ENCODE measurements at regions not wholly inside any gene's neighbourhood (a gene's known extent, or its start where the extent isn't known, plus 50 kb on each side); places are given as distances from the start of the nearest gene placed in this dataset.

DNA sequence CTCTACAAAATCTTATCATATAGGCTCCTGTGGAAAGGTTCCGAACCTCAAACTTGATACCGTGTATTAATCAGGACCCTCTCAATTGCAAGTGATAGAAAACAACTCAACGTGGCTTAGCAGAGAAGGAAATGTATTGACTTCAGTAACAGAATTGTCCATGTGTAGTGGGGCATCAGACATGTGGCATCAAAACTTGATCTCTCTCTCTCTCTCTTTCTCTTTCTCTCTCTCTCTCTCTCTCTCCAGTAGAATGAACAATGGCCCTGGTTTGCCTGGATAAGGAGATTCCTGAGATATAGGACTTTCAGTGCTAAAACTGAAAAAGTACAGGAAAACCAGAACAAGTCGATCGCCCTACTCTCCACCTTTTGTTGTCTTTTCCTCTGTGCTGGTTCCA lies 168.2 kb downstream of the DRD1 start:
- CTCF ChIA-PET (ENCODE audit: unreplicated experiment), result no interaction called here
- DNase-seq (ENCODE audit: low spot score), result no peak

DNA sequence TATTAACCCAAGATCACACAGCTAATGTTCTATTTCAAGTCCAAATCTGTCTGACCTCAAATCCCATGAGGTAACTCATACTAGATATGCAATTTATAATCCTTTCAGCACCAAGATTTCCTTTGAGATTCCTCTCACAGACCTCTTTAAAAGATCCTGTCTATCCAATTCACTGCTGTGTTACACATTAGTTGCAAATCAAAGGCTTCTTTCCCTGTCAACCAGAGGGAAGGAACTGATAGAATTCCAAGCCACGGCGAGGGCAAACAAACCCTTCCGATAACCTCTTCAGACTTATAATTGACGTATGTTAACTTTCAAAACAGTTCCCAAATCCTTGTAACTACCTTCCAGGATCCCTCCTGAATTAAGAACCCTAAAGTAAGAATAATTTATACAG lies 168.9 kb downstream of the DRD1 start:
- DNase-seq (ENCODE audit: low spot score), result no peak
- Histone ChIP-seq H3K79me2 (ENCODE audit: insufficient read depth, low read depth, low read length) (no peaks in the 10 kb centered on the region), H3K9me2 (ENCODE audit: insufficient read depth, low read length) (no peaks in the 10 kb centered on the region), H3K4me2 (ENCODE audit: low read length) (no peak overlapping the region), H3K36me3 (ENCODE audit: insufficient read depth, low read length) (no peaks in the 10 kb centered on the region), H2AFZ (ENCODE audit: low read length) (no peak overlapping the region), H3K4me1 (ENCODE audit: insufficient read depth, low read length, poor library complexity, severe bottlenecking) (no peaks in the 10 kb centered on the region), H3K9me3 (ENCODE audit: low read length) (no peaks in the 10 kb centered on the region), H3K27ac (ENCODE audit: low read depth, low read length, poor library complexity, severe bottlenecking) (no peak overlapping the region), H4K20me1 (ENCODE audit: insufficient read depth, low read length) (no peaks in the 10 kb centered on the region), H3K4me3 (ENCODE audit: low read depth, low read length, poor library complexity, severe bottlenecking) (no peak overlapping the region)
- intact Hi-C loops (cut with micrococcal nuclease; ENCODE audit: unreplicated experiment), result no loop called here
- no peak for TF ChIP-seq EZH2phosphoT487 (IDR thresholded peaks at IDR 0.05; ENCODE audit: borderline replicate concordance, low read depth, low read length)
- TF ChIP-seq, protein P1, sequence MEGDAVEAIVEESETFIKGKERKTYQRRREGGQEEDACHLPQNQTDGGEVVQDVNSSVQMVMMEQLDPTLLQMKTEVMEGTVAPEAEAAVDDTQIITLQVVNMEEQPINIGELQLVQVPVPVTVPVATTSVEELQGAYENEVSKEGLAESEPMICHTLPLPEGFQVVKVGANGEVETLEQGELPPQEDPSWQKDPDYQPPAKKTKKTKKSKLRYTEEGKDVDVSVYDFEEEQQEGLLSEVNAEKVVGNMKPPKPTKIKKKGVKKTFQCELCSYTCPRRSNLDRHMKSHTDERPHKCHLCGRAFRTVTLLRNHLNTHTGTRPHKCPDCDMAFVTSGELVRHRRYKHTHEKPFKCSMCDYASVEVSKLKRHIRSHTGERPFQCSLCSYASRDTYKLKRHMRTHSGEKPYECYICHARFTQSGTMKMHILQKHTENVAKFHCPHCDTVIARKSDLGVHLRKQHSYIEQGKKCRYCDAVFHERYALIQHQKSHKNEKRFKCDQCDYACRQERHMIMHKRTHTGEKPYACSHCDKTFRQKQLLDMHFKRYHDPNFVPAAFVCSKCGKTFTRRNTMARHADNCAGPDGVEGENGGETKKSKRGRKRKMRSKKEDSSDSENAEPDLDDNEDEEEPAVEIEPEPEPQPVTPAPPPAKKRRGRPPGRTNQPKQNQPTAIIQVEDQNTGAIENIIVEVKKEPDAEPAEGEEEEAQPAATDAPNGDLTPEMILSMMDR (conservative IDR thresholded peaks at IDR 0.05; ENCODE audit: low read length), result no peak
- ChIA-PET POLR2A (interaction anchor here (0.6 kb wide), 1 partner anchor 29 kb away, joined by 3 read pairs; no protein-coding TSS in a partner anchor), CTCF (ENCODE audit: unreplicated experiment) (no interaction called here)
- BruUV-seq (replicated peaks), result no TSS peak

More for the DNA sequence above, 168.2 kb downstream of the DRD1 start:
- intact Hi-C loops (cut with micrococcal nuclease; ENCODE audit: unreplicated experiment), result no loop called here
- Histone ChIP-seq H3K9me3 (ENCODE audit: low read length) (no peaks in the 10 kb centered on the region), H3K36me3 (ENCODE audit: insufficient read depth, low read length) (no peaks in the 10 kb centered on the region), H3K4me1 (ENCODE audit: insufficient read depth, low read length, poor library complexity, severe bottlenecking) (no peaks in the 10 kb centered on the region), H3K9me2 (ENCODE audit: insufficient read depth, low read length) (no peaks in the 10 kb centered on the region), H3K27ac (ENCODE audit: low read depth, low read length, poor library complexity, severe bottlenecking) (no peak overlapping the region), H4K20me1 (ENCODE audit: insufficient read depth, low read length) (no peaks in the 10 kb centered on the region), H3K4me3 (ENCODE audit: low read depth, low read length, poor library complexity, severe bottlenecking) (no peak overlapping the region), H3K79me2 (ENCODE audit: insufficient read depth, low read depth, low read length) (no peaks in the 10 kb centered on the region), H3K4me2 (ENCODE audit: low read length) (no peak overlapping the region), H2AFZ (ENCODE audit: low read length) (no peak overlapping the region)
- POLR2A ChIA-PET, result interaction anchor here (0.6 kb wide), 1 partner anchor 29 kb away, joined by 3 read pairs; no protein-coding TSS in a partner anchor
- BruUV-seq (replicated peaks), result no TSS peak
- TF ChIP-seq, protein P1 (conservative IDR thresholded peaks at IDR 0.05; ENCODE audit: low read length), result no peak
- no peak for TF ChIP-seq EZH2phosphoT487 (IDR thresholded peaks at IDR 0.05; ENCODE audit: borderline replicate concordance, low read depth, low read length)

DNA sequence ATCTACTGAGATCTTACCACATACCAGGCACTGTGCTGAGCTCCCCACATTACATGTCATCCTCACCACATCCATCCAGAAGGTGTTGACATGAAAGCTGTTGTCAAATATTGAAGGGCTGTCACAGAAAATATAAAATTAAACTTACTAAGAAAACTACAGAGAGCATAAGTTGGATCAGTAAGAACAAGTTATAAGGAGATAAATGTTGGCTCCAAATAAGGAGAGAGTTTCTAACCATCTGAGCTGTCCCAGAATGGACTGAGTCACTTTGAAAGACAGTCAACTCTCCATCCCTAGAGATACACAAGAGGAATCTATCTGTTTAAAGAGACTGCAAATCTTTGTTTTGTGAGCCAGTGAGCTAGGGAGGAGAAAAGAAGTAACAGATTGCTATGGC lies 169.8 kb downstream of the DRD1 start:
- no peak overlapping the region for H3K4me3 ChIP-seq (ENCODE audit: low read depth, low read length, poor library complexity, severe bottlenecking)
- no TSS peak for BruUV-seq (replicated peaks)
- intact Hi-C loops (cut with micrococcal nuclease; ENCODE audit: unreplicated experiment), result no loop called here
- no peak for TF ChIP-seq EZH2phosphoT487 (IDR thresholded peaks at IDR 0.05; ENCODE audit: borderline replicate concordance, low read depth, low read length)
- no peaks in the 10 kb centered on the region for H3K79me2 ChIP-seq (ENCODE audit: insufficient read depth, low read depth, low read length)
- no peaks in the 10 kb centered on the region for H3K4me1 ChIP-seq (ENCODE audit: insufficient read depth, low read length, poor library complexity, severe bottlenecking)
- no peak overlapping the region for H3K27ac ChIP-seq (ENCODE audit: low read depth, low read length, poor library complexity, severe bottlenecking)
- H2AFZ ChIP-seq (ENCODE audit: low read length), result no peak overlapping the region
- no peaks in the 10 kb centered on the region for H3K36me3 ChIP-seq (ENCODE audit: insufficient read depth, low read length)
- no peaks in the 10 kb centered on the region for H3K9me2 ChIP-seq (ENCODE audit: insufficient read depth, low read length)
- ChIA-PET POLR2A (no interaction called here), CTCF (ENCODE audit: unreplicated experiment) (no interaction called here)
- no peak overlapping the region for H3K4me2 ChIP-seq (ENCODE audit: low read length)
- no peak for DNase-seq (ENCODE audit: low spot score)
- H4K20me1 ChIP-seq (ENCODE audit: insufficient read depth, low read length), result no peaks in the 10 kb centered on the region
- no peaks in the 10 kb centered on the region for H3K9me3 ChIP-seq (ENCODE audit: low read length)
